HEK293T (cell line): ENCODE measurements at regions not wholly inside any gene's neighbourhood (a gene's known extent, or its start where the extent isn't known, plus 50 kb on each side); places are given as distances from the start of the nearest gene placed in this dataset.

Experiments
- ARNT ChIP-seq: fragments of 450-650 bp; IDR thresholded peaks from 2 replicates; pipeline ENCODE4 v1.6.1; 2017; ENCODE audit warnings: mild to moderate bottlenecking
- BHLHE40 ChIP-seq: fragments of 450-650 bp; IDR thresholded peaks from 2 replicates; pipeline ENCODE4 v1.6.1; 2016; ENCODE audit warnings: mild to moderate bottlenecking, moderate library complexity, borderline replicate concordance
- CTBP1 ChIP-seq: fragments of 450-650 bp; IDR thresholded peaks from 2 replicates; pipeline ENCODE4 v1.6.1; 2016; ENCODE audit warnings: borderline replicate concordance
- ELF4 ChIP-seq: fragments of 450-650 bp; IDR thresholded peaks from 2 replicates; pipeline ENCODE4 v1.6.1; 2017; ENCODE audit warnings: antibody characterized with exemption
- FOXA1 ChIP-seq: fragments of 450-650 bp; IDR thresholded peaks from 2 replicates; pipeline ENCODE4 v1.6.1; 2016; ENCODE audit warnings: mild to moderate bottlenecking
- FOXK2 ChIP-seq: fragments of 450-650 bp; IDR thresholded peaks from 2 replicates; pipeline ENCODE4 v1.6.1; 2016; ENCODE audit warnings: mild to moderate bottlenecking
- FOXM1 ChIP-seq: fragments of 450-650 bp; IDR thresholded peaks from 2 replicates; pipeline ENCODE4 v1.6.1; 2017; ENCODE audit warnings: mild to moderate bottlenecking, borderline replicate concordance
- HDGF ChIP-seq: fragments of 450-650 bp; IDR thresholded peaks from 2 replicates; pipeline ENCODE4 v1.6.1; 2017; ENCODE audit warnings: antibody characterized with exemption, borderline replicate concordance
- L3MBTL2 ChIP-seq: fragments of 450-650 bp; conservative IDR thresholded peaks from 2 replicates; pipeline ENCODE4 v1.6.1; 2016; ENCODE audit warnings: mild to moderate bottlenecking
- PKNOX1 ChIP-seq: fragments of 450-650 bp; IDR thresholded peaks from 2 replicates; pipeline ENCODE4 v1.6.1; 2016
- SP1 ChIP-seq: fragments of 450-650 bp; IDR thresholded peaks from 2 replicates; pipeline ENCODE4 v1.6.1; 2017
- SUZ12 ChIP-seq: fragments of 450-650 bp; IDR thresholded peaks from 2 replicates; pipeline ENCODE4 v1.6.1; 2016; ENCODE audit warnings: mild to moderate bottlenecking
- TARDBP ChIP-seq: fragments of 450-650 bp; IDR thresholded peaks from 2 replicates; pipeline ENCODE4 v1.6.1; 2016
- ZNF384 ChIP-seq: fragments of 450-650 bp; IDR thresholded peaks from 2 replicates; pipeline ENCODE4 v1.6.1; 2016

GRCh38 chr13:44660050-44660449 lies 83.9 kb upstream of the TSC22D1 start:
- no peak for TF ChIP-seq ARNT
- TF ChIP-seq BHLHE40 = no peak
- TF ChIP-seq CTBP1 = no peak
- TF ChIP-seq FOXA1 = no peak
- no peak for TF ChIP-seq TARDBP
- TF ChIP-seq ZNF384 = no peak
- no peak for TF ChIP-seq ELF4
- no peak for TF ChIP-seq FOXK2
- no peak for TF ChIP-seq HDGF
- no peak for TF ChIP-seq L3MBTL2
- TF ChIP-seq FOXM1 = no peak
- no peak for TF ChIP-seq PKNOX1
- no peak for TF ChIP-seq SP1
- TF ChIP-seq SUZ12 = no peak
